HFFc6 (cell line): ENCODE measurements at regions not wholly inside any gene's neighbourhood (a gene's known extent, or its start where the extent isn't known, plus 50 kb on each side); places are given as distances from the start of the nearest gene placed in this dataset.
"Not testable (repeated sequence)": the region's sequence is repeated elsewhere in the genome, so short reads cannot be mapped to it uniquely, and the experiment has no call there.

Source experiments
- DNase-seq: peaks from one replicate; pipeline ENCODE4 v3.0.0-alpha.2; 2018
- H3K27ac Mint-ChIP-seq: 2 replicates; pipeline ENCODE4 v1.8.0; 2020; ENCODE audit warnings: mild to moderate bottlenecking, mixed read lengths
- H3K27me3 Mint-ChIP-seq: 2 replicates; pipeline ENCODE4 v1.8.0; 2021; ENCODE audit warnings: mild to moderate bottlenecking, moderate library complexity, mixed read lengths; ENCODE audit not compliant: insufficient read depth
- H3K36me3 Mint-ChIP-seq: 2 replicates; pipeline ENCODE4 v1.8.0; 2021; ENCODE audit warnings: low read depth, mixed read lengths
- H3K4me1 Mint-ChIP-seq: 2 replicates; pipeline ENCODE4 v1.8.0; 2020; ENCODE audit warnings: low read depth, mixed read lengths
- H3K4me3 Mint-ChIP-seq: 2 replicates; pipeline ENCODE4 v1.8.0; 2020; ENCODE audit warnings: mild to moderate bottlenecking, moderate library complexity, mixed read lengths
- H3K9me3 Mint-ChIP-seq: 2 replicates; pipeline ENCODE4 v1.8.0; 2020; ENCODE audit warnings: mild to moderate bottlenecking, mixed read lengths
- CTCF ChIP-seq: fragments of 200-600 bp; sonication (generic); IDR thresholded peaks from 2 replicates; pipeline ENCODE4 v1.5.0; 2021; ENCODE audit warnings: antibody characterized with exemption, mild to moderate bottlenecking

GRCh38 chr5:1657161-1657741 lies 133.5 kb upstream of the LPCAT1 start:
- no peaks in the 10 kb centered on the region for H3K36me3 Mint-ChIP-seq
- peaks cover 39% of the 10 kb centered on the region for H3K27me3 Mint-ChIP-seq
- no peak for DNase-seq
- no peak for TF ChIP-seq CTCF
- H3K9me3 Mint-ChIP-seq = no peaks in the 10 kb centered on the region
- no peak overlapping the region for H3K4me3 Mint-ChIP-seq
- H3K4me1 Mint-ChIP-seq = no peaks in the 10 kb centered on the region
- H3K27ac Mint-ChIP-seq = no peak overlapping the region

DNA sequence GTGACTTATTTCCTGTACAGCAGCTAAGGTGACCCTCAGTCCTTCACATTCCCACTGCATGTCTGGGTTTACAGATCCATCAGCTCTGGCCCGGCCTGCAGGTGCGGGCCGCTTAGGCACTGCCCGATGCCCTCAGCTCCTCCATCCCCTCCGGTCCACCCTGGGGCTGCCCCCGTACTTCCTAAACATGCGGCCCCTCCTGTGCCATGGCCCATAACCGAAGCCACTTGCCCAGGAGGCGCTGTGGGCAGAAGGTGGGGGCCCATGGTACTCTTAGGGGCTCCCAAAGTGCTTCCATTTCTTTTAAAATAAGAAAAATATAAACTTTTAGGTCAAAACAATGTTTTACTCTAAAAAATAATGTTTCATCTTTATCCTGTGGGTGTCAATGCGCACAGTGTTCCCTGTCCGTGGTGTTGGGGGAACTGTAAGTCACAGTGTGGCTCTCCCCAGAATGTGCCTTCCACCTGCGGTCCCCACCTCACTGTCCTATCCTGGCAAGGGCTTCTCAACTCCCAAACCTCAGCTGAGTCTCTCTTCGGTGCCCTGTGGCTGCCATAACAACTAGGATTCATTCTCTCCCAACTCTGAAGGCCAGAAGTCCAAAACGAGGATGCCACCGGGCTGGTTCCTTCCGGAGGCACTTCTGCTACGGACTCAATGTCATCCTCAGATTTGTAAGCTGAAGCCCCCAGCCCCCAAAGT lies 132.7 kb upstream of the LPCAT1 start:
- Mint-ChIP-seq H3K4me3 (no peak overlapping the region), H3K27me3 (peaks cover 40% of the 10 kb centered on the region), H3K9me3 (no peaks in the 10 kb centered on the region), H3K27ac (no peak overlapping the region), H3K4me1 (no peaks in the 10 kb centered on the region), H3K36me3 (no peaks in the 10 kb centered on the region)
- DNase-seq = no peak
- TF ChIP-seq CTCF = no peak

DNA sequence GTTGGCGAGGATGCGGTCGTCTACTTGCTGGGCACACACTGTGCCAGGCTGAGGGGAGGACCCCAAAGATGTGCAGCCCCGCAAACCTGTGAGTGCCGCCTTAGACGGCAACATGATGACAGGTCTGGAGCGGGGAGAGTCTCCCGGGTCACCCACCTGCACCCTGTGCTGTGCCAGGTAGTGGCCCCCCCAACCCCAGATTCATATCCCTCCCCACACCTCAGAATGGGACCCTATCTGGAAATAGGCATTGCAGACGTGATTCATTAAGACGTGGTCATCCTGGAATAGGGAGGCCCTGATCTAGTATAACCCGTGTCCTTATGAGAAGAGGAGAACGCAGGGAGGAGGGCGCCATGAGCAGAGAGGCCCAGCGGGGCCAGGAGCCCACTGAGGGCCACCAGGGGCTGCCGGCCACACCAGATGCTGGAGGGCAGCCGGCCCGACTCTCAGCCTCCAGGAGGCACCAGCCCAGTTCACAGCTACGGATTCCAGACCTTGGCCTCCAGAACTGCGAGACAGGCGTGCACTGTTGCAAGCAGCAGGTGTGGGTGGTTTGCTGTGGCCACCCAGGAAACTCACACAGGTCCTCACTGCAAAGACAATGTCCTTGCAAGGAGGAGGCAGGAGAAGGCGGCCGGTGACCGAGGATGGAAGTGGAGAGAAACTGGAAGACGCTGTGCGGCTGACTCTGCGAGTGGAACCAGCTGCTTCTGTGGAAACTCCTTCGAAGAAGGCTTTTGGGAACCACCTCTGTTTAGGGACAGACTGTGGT lies 131.9 kb upstream of the LPCAT1 start:
- Mint-ChIP-seq H3K4me1 (no peaks in the 10 kb centered on the region), H3K27ac (no peak overlapping the region), H3K9me3 (no peaks in the 10 kb centered on the region), H3K4me3 (no peak overlapping the region), H3K36me3 (no peaks in the 10 kb centered on the region), H3K27me3 (peaks cover 39% of the 10 kb centered on the region)
- DNase-seq = no peak
- no peak for TF ChIP-seq CTCF

DNA sequence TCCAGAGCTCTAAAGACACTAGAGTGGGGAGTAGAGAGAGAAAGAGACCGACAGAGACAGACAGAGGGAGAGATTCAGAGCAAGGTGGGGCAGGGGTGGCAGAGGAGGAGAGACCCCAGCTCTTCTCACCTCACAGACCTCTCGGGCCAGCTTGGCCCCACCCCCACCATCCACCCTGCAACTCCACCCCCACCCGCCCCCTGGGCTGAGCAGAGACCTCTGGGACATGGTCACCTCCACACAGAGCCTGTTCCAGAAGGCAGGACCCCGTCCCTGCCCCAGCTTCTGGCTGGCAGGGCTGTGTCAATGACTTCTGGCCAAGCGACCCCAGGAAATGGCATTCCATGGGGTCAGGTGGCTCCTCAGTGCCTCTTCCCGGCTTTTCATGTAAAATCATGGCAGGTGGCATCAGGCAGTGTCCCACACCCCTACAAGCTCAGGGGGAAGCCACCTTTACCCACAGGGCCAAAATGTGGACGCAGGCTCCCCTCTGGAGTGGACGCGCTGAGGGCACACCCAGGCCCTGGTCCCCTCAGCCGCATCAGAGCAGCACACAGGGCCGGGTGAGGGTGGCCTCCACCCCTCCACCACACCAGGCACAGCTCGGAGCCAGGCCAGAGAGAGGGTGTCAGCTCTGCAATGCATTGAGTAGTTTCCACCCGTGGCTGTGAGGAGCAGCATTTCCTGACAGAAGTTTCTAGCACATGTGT lies 131.2 kb upstream of the LPCAT1 start:
- Mint-ChIP-seq H3K36me3 (no peaks in the 10 kb centered on the region), H3K4me3 (no peak overlapping the region), H3K9me3 (no peaks in the 10 kb centered on the region), H3K27ac (no peak overlapping the region), H3K4me1 (no peaks in the 10 kb centered on the region), H3K27me3 (peaks cover 33% of the 10 kb centered on the region)
- no peak for TF ChIP-seq CTCF
- no peak for DNase-seq

- H3K36me3 Mint-ChIP-seq, H3K4me1 Mint-ChIP-seq, H3K9me3 Mint-ChIP-seq, DNase-seq, H3K4me3 Mint-ChIP-seq, H3K27ac Mint-ChIP-seq: not testable (repeated sequence)
- H3K27me3 Mint-ChIP-seq = peaks cover 31% of the 10 kb centered on the region
- TF ChIP-seq CTCF = peak; percentile 73
Measured at GRCh38 chr5:1653698-1654651, 130.2 kb upstream of the LPCAT1 start.
